Fibroblast of lung (primary cell): ENCODE measurements at regions not wholly inside any gene's neighbourhood (a gene's known extent, or its start where the extent isn't known, plus 50 kb on each side); places are given as distances from the start of the nearest gene placed in this dataset.

Experiments
- DNase-seq, 2 donors: peaks; one replicate each; pipeline versions ENCODE4 v3.0.0 to v3.0.0-alpha.2; 2010; ENCODE audit warnings: low read depth in 2 of 2
- H2AFZ ChIP-seq: 2 replicates; pipeline ENCODE4 v1.5.1; 2012; ENCODE audit warnings: low read length, control low read depth, inconsistent platforms
- H3K27ac ChIP-seq: 2 replicates; pipeline ENCODE4 v1.5.1; 2011; ENCODE audit warnings: low read length, control low read depth; ENCODE audit not compliant: insufficient read depth
- H3K27me3 ChIP-seq: 2 replicates; pipeline ENCODE4 v1.5.1; 2011; ENCODE audit warnings: mild to moderate bottlenecking, low read length; ENCODE audit not compliant: control insufficient read depth, insufficient read depth
- H3K36me3 ChIP-seq: 2 replicates; pipeline ENCODE4 v1.5.1; 2011; ENCODE audit warnings: low read length; ENCODE audit not compliant: control insufficient read depth, insufficient read depth
- H3K4me1 ChIP-seq: 2 replicates; pipeline ENCODE4 v1.5.1; 2011; ENCODE audit warnings: low read length; ENCODE audit not compliant: control insufficient read depth, insufficient read depth; ENCODE audit errors: extremely low read depth
- H3K4me2 ChIP-seq: 2 replicates; pipeline ENCODE4 v1.5.1; 2011; ENCODE audit warnings: low read length, control low read depth; ENCODE audit not compliant: insufficient read depth; ENCODE audit errors: extremely low read depth
- H3K4me3 ChIP-seq, 4 experiments: fragments of 200-600 bp in 1 of 4; sonication (generic) in 1 of 4; replicated peaks in 1 of 4; 2 replicates each; pipeline ENCODE4 v1.5.1; 2011 to 2016; ENCODE audit warnings: low read length in 4 of 4, low read depth in 3 of 4, mild to moderate bottlenecking in 3 of 4, control low read depth in 2 of 4, inconsistent platforms in 1 of 4, mixed read lengths in 1 of 4; ENCODE audit not compliant: insufficient read depth in 1 of 4; ENCODE audit errors: control extremely low read depth in 1 of 4
- H3K79me2 ChIP-seq: 2 replicates; pipeline ENCODE4 v1.5.1; 2012; ENCODE audit warnings: mild to moderate bottlenecking, low read length, inconsistent platforms; ENCODE audit not compliant: control insufficient read depth, insufficient read depth
- H3K9ac ChIP-seq: 2 replicates; pipeline ENCODE4 v1.5.1; 2011; ENCODE audit warnings: mild to moderate bottlenecking, low read length, control low read depth; ENCODE audit not compliant: insufficient read depth
- H3K9me3 ChIP-seq: 2 replicates; pipeline ENCODE4 v1.5.1; 2012; ENCODE audit warnings: low read depth, low read length; ENCODE audit not compliant: control insufficient read depth, insufficient read depth
- H4K20me1 ChIP-seq: 2 replicates; pipeline ENCODE4 v1.5.1; 2011; ENCODE audit warnings: low read length; ENCODE audit not compliant: control insufficient read depth, insufficient read depth; ENCODE audit errors: extremely low read depth
- EZH2 ChIP-seq: IDR thresholded peaks from 2 replicates; pipeline ENCODE4 v1.5.1; 2012; ENCODE audit warnings: low read length, control low read depth, mild to moderate bottlenecking; ENCODE audit errors: missing control alignments
- TF ChIP-seq, protein P1 (sequence below), 2 donors: IDR thresholded peaks in 1 of 2; conservative IDR thresholded peaks in 1 of 2; 1 replicate in 1 of 2; 2 replicates in 1 of 2; pipeline ENCODE4 v1.5.1; 2011 to 2012; ENCODE audit warnings: low read length in 2 of 2, control low read depth in 1 of 2, inconsistent platforms in 1 of 2, low read depth in 1 of 2, mild to moderate bottlenecking in 1 of 2

GRCh38 chr10:60459701-60460457 is 70.2 kb upstream of the ANK3 start:
- Histone ChIP-seq H3K9me3 (no peaks in the 10 kb centered on the region), H2AFZ (no peak overlapping the region), H3K36me3 (no peaks in the 10 kb centered on the region), H3K4me1 (no peaks in the 10 kb centered on the region), H3K79me2 (no peaks in the 10 kb centered on the region), H3K4me2 (no peak overlapping the region), H3K9ac (no peak overlapping the region), H3K27me3 (no peaks in the 10 kb centered on the region), H4K20me1 (no peaks in the 10 kb centered on the region), H3K4me3 (no peak overlapping the region), H3K27ac (no peak overlapping the region)
- no peak for TF ChIP-seq EZH2
- TF ChIP-seq, protein P1, sequence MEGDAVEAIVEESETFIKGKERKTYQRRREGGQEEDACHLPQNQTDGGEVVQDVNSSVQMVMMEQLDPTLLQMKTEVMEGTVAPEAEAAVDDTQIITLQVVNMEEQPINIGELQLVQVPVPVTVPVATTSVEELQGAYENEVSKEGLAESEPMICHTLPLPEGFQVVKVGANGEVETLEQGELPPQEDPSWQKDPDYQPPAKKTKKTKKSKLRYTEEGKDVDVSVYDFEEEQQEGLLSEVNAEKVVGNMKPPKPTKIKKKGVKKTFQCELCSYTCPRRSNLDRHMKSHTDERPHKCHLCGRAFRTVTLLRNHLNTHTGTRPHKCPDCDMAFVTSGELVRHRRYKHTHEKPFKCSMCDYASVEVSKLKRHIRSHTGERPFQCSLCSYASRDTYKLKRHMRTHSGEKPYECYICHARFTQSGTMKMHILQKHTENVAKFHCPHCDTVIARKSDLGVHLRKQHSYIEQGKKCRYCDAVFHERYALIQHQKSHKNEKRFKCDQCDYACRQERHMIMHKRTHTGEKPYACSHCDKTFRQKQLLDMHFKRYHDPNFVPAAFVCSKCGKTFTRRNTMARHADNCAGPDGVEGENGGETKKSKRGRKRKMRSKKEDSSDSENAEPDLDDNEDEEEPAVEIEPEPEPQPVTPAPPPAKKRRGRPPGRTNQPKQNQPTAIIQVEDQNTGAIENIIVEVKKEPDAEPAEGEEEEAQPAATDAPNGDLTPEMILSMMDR (conservative IDR thresholded peaks at IDR 0.05 in 1 of 2, IDR thresholded peaks at IDR 0.05 in 1 of 2; ENCODE audit: low read depth in 1 of 2, low read length in 2 of 2) = no peak
- DNase-seq = no peak

GRCh38 chr10:60456053-60456452 is 66.4 kb upstream of the ANK3 start:
- Histone ChIP-seq H3K36me3 (no peaks in the 10 kb centered on the region), H2AFZ (no peak overlapping the region), H3K4me3 (no peak overlapping the region), H3K27me3 (no peaks in the 10 kb centered on the region), H3K9me3 (no peaks in the 10 kb centered on the region), H3K9ac (no peak overlapping the region), H3K4me1 (no peaks in the 10 kb centered on the region), H3K79me2 (no peaks in the 10 kb centered on the region), H3K4me2 (no peak overlapping the region), H3K27ac (no peak overlapping the region), H4K20me1 (no peaks in the 10 kb centered on the region)
- TF ChIP-seq, protein P1 (conservative IDR thresholded peaks at IDR 0.05 in 1 of 2, IDR thresholded peaks at IDR 0.05 in 1 of 2; ENCODE audit: low read depth in 1 of 2, low read length in 2 of 2) = peak in 1 of 2 donors; percentile 11
- no peak for TF ChIP-seq EZH2
- peak in 1 of 2 donors; percentile 46 for DNase-seq

DNA sequence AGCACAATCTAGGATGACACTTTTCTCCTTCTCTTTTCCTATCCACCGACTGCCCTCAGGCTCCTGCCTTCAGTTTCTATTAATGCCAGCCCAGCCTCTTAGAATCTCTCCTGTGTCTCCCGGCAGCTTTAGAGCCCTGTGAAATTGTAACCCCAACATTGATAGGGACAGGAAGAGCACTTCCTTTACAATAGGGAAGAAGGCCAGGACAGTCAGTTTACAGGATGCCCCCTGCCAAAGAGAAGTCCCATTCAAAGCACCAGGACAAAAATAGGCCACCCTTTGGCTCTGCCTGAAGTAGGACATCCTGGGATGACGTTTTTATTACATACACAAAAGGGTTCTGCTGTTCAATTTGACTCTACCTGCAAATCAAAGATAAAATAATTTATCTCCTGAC is 64.7 kb upstream of the ANK3 start:
- Histone ChIP-seq H3K9ac (no peak overlapping the region), H4K20me1 (no peaks in the 10 kb centered on the region), H3K79me2 (no peaks in the 10 kb centered on the region), H3K9me3 (no peaks in the 10 kb centered on the region), H3K36me3 (no peaks in the 10 kb centered on the region), H2AFZ (no peak overlapping the region), H3K27me3 (no peaks in the 10 kb centered on the region), H3K4me2 (no peak overlapping the region), H3K4me1 (no peaks in the 10 kb centered on the region), H3K27ac (no peak overlapping the region), H3K4me3 (no peak overlapping the region)
- no peak for DNase-seq
- no peak for TF ChIP-seq EZH2
- TF ChIP-seq, protein P1 (conservative IDR thresholded peaks at IDR 0.05 in 1 of 2, IDR thresholded peaks at IDR 0.05 in 1 of 2; ENCODE audit: low read depth in 1 of 2, low read length in 2 of 2) = no peak
